ENCODE measurements at regions not wholly inside any gene's neighbourhood (a gene's known extent, or its start where the extent isn't known, plus 50 kb on each side); places are given as distances from the start of the nearest gene placed in this dataset.

- H3K9me3 ChIP-seq (replicated peaks in 1 of 2; ENCODE audit: control insufficient read depth in 1 of 2, insufficient read depth in 1 of 2, low read length in 2 of 2): no peaks in the 10 kb centered on the region
- TF ChIP-seq CTCF (IDR thresholded peaks at IDR 0.05): no peak
- intact Hi-C loops (cut with micrococcal nuclease): no loop called here
- no peaks in the 10 kb centered on the region for H3K36me3 ChIP-seq (replicated peaks in 1 of 2; ENCODE audit: control insufficient read depth in 1 of 2, insufficient read depth in 2 of 2, low read length in 2 of 2)
- no peak overlapping the region for H3K4me2 ChIP-seq (replicated peaks; ENCODE audit: extremely low read depth, low read length, poor library complexity, severe bottlenecking)
- H3K4me3 Mint-ChIP-seq: no peak overlapping the region
- H3K36me3 Mint-ChIP-seq: no peaks in the 10 kb centered on the region
- no peaks in the 10 kb centered on the region for H3K79me2 ChIP-seq (ENCODE audit: insufficient read depth, low read length)
- H3K27me3 ChIP-seq (ENCODE audit: control insufficient read depth in 2 of 2, insufficient read depth in 2 of 2, low read length in 2 of 2): no peaks in the 10 kb centered on the region
- no peaks in the 10 kb centered on the region for H3K4me1 Mint-ChIP-seq
- H3K9ac ChIP-seq (ENCODE audit: insufficient read depth, low read length, poor library complexity, severe bottlenecking): no peak overlapping the region
- no peak overlapping the region for H3K4me3 ChIP-seq (replicated peaks in 1 of 3; ENCODE audit: low read depth in 2 of 3, low read length in 3 of 3)
- no peaks in the 10 kb centered on the region for H3K27me3 Mint-ChIP-seq (ENCODE audit: low read depth in 3 of 3)
- WGBS (ENCODE audit: insufficient coverage): no CpG with 5 or more reads among the region's 1 CpG
- H3K27ac Mint-ChIP-seq: no peak overlapping the region
- no peak overlapping the region for H2AFZ ChIP-seq (ENCODE audit: insufficient read depth, low read depth, low read length, poor library complexity, severe bottlenecking)
- peaks cover 0 to 8% (median 2%) of the 10 kb centered on the region in 7 donors for H3K9me3 Mint-ChIP-seq
- DNase-seq: no peak
- H3K27ac ChIP-seq (ENCODE audit: low read depth in 1 of 2, low read length in 2 of 2): no peak overlapping the region
- H3K4me1 ChIP-seq (ENCODE audit: control insufficient read depth in 1 of 2, insufficient read depth in 2 of 2, low read length in 2 of 2): no peaks in the 10 kb centered on the region
- no peaks in the 10 kb centered on the region for H4K20me1 ChIP-seq (ENCODE audit: insufficient read depth, low read length)
These were observed 441.8 kb downstream of the CDH2 start for GRCh38 chr18:27735117-27735516.

DNA sequence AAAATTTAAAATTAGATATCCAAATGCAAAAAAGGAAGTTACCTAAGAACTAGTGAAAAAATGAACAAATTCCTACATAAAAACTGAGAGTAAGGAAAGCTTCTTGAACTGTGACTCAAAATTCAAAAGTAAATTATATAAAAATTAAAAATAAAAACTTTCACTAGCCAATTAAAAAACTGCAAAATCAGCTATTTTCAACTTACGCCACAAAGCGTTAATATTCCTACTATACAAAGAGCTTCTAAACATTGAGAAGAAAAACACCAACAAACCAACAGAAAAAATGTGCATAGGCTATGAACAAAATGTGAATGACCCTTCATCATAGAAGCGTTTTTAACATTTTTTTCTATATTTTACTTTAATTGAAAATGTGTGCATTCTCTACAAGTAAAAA is 445.7 kb downstream of the CDH2 start:
- no CpG with 5 or more reads among the region's 3 CpGs for WGBS (ENCODE audit: insufficient coverage)
- DNase-seq: no peak
- H3K79me2 ChIP-seq (ENCODE audit: insufficient read depth, low read length): no peaks in the 10 kb centered on the region
- intact Hi-C loops (cut with micrococcal nuclease): no loop called here
- no peaks in the 10 kb centered on the region for H4K20me1 ChIP-seq (ENCODE audit: insufficient read depth, low read length)
- peaks cover 9 to 13% of the 10 kb centered on the region in 2 donors for H3K9me3 ChIP-seq (replicated peaks in 1 of 2; ENCODE audit: control insufficient read depth in 1 of 2, insufficient read depth in 1 of 2, low read length in 2 of 2)
- H3K27me3 ChIP-seq (ENCODE audit: control insufficient read depth in 2 of 2, insufficient read depth in 2 of 2, low read length in 2 of 2): no peaks in the 10 kb centered on the region
- no peak for TF ChIP-seq CTCF (IDR thresholded peaks at IDR 0.05)
- Mint-ChIP-seq H3K4me3 (no peak overlapping the region), H3K4me1 (no peaks in the 10 kb centered on the region), H3K9me3 (peaks cover 5 to 15% (median 7%) of the 10 kb centered on the region in 7 donors), H3K27me3 (ENCODE audit: low read depth in 3 of 3) (no peaks in the 10 kb centered on the region), H3K36me3 (no peaks in the 10 kb centered on the region), H3K27ac (no peak overlapping the region)
- no peak overlapping the region for H3K4me3 ChIP-seq (replicated peaks in 1 of 3; ENCODE audit: low read depth in 2 of 3, low read length in 3 of 3)
- H3K36me3 ChIP-seq (replicated peaks in 1 of 2; ENCODE audit: control insufficient read depth in 1 of 2, insufficient read depth in 2 of 2, low read length in 2 of 2): no peaks in the 10 kb centered on the region
- no peaks in the 10 kb centered on the region for H3K4me1 ChIP-seq (ENCODE audit: control insufficient read depth in 1 of 2, insufficient read depth in 2 of 2, low read length in 2 of 2)
- no peak overlapping the region for H3K9ac ChIP-seq (ENCODE audit: insufficient read depth, low read length, poor library complexity, severe bottlenecking)
- no peak overlapping the region for H2AFZ ChIP-seq (ENCODE audit: insufficient read depth, low read depth, low read length, poor library complexity, severe bottlenecking)
- no peak overlapping the region for H3K27ac ChIP-seq (ENCODE audit: low read depth in 1 of 2, low read length in 2 of 2)
- no peak overlapping the region for H3K4me2 ChIP-seq (replicated peaks; ENCODE audit: extremely low read depth, low read length, poor library complexity, severe bottlenecking)
